ENCODE measurements at regions not wholly inside any gene's neighbourhood (a gene's known extent, or its start where the extent isn't known, plus 50 kb on each side); places are given as distances from the start of the nearest gene placed in this dataset.

DNA sequence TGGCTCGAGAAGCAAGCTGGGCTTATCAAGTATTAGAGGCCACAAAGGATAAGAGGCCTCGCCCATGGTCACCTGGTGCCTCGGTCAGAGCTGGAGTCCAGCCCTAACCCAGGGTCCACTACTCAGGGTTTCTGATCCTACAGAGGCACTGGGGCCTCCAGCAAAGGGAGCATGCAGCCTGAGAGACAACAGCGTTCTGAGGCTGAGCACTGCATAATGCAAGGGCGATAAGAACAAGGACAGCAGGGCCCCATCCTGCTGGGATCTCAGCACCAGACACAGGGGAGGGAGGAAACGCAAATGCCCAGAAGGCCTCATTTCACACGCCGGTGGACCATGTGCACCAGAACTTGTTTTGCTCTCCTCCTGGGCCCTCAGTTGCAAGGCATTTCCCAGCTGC lies 63.0 kb downstream of the C5orf15 start:
- DNase-seq (no peak), ATAC-seq (no peak)
- intact Hi-C loops (cut with micrococcal nuclease) = no loop called here

DNA sequence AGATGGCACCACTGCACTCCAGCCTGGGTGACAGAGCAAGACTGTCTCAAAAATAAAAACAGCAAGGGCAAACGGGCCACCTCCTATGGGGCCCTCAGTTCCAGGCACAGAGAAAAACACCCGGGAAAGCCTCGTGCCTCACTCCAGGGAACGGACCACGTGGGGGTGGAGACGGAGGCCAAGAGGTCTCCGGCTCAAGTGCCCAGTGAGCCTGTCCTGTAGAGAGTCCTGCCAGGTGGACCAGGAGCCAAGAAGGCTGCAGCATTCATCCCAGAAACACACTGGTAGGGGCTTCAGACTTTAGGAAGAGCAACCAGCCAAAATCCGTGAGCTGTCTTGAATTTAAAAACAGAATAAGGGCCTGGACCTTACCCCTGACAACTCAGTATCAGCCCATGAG lies 63.8 kb downstream of the C5orf15 start:
- ATAC-seq = no peak
- intact Hi-C loops (cut with micrococcal nuclease) = no loop called here

DNA sequence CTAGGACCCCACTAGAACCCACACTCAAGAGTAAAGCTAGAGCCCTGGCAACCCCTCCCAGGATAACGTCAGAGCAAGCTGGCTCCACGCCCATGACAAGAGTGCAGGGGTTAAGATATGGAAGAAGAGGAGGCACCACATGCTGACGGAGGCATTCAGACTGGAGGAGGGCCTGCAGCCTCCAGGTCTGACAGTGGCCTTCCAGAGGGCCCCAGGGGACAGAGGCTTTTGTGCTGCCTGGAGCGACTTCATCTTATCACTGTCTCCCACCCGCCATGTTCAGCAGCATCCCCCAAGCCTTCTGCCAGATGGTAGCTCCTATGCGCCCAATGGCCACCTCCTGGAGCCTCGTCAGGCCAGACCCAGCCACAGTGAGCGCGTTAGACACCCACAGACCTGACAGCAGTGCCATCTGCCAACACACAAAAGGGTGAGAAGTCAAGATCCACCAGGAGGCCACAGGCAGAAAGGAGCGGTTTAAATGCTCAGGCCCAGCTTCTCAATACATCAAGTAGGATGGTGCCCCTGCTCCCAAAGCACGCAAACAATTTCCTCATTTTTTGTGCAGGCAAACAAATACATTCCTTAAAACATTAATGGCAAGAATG lies 65.8 kb downstream of the C5orf15 start:
- intact Hi-C loops (cut with micrococcal nuclease) = no loop called here
- no peak for ATAC-seq
- no peak for DNase-seq

More for the DNA sequence above, 63.8 kb downstream of the C5orf15 start:
- DNase-seq = no peak

DNA sequence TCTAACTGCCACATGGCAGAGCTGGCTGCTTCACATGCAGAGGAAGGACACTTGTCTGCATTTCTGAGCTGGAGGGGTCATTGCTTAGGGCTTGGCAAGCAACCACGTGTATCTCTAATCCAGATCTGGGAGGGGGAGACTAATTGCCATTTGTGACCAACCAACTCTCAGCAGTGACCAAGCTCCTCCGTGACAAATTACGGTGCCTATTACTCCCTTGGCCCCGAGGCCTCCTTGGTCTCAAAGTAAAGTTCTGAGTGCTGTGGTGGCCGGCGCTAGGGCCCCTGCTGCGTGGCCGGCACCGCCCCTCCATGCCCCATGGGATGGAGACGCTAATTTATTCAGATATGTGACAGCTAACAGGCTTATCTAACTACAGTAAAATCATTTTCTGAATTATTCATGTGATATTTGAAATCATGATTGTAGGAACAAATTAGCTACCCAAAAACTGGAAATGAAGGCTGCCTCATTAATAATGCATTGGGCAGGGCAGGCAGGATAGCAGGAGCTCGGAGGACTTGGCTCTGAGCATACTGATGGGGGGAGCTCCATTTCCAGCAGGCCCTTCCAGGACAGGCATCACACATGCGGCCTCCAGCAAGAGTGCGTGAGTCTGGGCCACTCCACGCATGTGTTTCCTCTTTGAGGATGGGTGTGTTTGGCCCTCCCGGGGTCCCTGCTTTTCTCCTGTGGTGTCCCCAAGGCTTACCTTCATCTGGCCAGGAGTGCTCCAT lies 67.7 kb downstream of the C5orf15 start:
- no peak for DNase-seq
- intact Hi-C loops (cut with micrococcal nuclease) = no loop called here
- no peak for ATAC-seq

DNA sequence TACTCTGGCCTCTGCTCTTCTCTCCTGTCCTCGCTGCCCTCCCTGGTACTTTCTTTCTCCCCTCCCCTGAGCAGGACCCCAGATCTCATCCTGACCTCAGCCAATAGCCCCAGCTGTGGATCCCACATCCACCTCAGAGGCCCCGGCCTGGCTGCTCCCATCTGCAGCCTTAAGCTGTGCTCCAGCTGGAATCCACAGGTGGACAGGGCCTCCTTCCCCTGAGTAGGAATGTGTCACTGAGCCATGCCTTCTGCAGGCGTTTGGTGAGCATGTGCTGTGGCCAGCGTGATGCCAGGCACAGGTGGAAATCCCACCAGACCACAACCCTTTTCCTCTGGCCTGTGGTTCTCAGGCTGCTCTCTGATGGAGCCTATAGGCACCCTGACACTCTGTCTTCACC lies 68.9 kb downstream of the C5orf15 start:
- ATAC-seq (no peak), DNase-seq (no peak)
- intact Hi-C loops (cut with micrococcal nuclease) = no loop called here

DNA sequence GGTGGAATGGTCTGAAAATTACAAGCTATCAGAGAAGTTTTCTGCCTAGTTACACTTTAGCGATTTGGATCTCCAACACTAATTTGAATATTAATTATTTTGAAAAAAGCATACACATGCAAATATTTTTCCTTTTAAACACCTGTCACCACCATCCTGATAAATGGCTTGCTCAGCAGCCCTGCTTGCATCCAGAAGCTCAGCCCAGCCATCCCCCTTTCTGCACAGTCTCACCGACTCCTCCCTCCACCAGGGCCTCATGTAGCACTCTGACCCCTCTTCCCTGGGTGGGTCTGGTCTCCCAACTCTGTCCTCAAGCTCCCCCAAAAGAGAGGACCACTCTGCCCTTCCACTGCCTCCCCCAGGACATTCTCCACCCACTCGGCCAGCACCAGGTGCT lies 70.0 kb downstream of the C5orf15 start:
- no peak for DNase-seq
- intact Hi-C loops (cut with micrococcal nuclease) = no loop called here
- no peak for ATAC-seq

DNA sequence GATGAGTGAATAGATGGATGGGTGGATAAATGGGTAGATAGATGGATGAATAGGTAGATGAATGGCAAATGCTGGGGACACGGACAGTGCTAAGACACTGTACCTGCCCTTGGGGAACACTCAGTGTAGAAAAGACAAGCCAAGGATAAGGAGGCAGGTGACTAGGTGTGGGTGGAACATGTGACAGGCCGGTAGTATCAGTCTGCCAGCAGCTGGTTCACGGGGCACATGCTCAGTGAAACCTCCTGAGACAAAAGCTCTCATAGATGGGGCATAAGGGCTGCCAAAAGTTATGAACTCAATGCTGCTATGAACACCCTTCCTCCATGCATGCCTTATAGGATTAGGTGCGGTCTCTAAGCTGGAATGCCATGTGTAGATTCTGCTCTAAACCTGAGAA lies 71.0 kb downstream of the C5orf15 start:
- ATAC-seq (no peak), DNase-seq (no peak)
- intact Hi-C loops (cut with micrococcal nuclease) = no loop called here

DNA sequence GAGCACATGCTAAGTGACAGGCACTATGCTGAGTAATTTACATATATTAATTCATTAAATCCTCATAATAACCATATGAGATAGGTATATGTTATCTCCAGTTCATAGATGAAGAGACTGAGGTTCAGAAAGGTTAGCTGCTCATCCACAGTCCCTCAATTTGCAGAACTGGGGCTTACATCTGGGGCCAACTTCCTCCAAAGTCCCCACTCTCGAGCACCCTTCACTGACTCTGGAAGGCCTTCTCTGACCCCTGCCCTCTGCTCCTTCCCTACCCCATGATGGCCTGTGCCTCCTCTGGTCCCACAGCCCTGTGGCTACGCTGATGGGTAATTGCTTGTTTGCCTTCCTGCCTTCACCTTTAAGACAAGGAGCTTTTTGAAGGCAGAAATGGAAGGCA lies 71.6 kb downstream of the C5orf15 start:
- intact Hi-C loops (cut with micrococcal nuclease) = no loop called here
- no peak for ATAC-seq
- DNase-seq = no peak

DNA sequence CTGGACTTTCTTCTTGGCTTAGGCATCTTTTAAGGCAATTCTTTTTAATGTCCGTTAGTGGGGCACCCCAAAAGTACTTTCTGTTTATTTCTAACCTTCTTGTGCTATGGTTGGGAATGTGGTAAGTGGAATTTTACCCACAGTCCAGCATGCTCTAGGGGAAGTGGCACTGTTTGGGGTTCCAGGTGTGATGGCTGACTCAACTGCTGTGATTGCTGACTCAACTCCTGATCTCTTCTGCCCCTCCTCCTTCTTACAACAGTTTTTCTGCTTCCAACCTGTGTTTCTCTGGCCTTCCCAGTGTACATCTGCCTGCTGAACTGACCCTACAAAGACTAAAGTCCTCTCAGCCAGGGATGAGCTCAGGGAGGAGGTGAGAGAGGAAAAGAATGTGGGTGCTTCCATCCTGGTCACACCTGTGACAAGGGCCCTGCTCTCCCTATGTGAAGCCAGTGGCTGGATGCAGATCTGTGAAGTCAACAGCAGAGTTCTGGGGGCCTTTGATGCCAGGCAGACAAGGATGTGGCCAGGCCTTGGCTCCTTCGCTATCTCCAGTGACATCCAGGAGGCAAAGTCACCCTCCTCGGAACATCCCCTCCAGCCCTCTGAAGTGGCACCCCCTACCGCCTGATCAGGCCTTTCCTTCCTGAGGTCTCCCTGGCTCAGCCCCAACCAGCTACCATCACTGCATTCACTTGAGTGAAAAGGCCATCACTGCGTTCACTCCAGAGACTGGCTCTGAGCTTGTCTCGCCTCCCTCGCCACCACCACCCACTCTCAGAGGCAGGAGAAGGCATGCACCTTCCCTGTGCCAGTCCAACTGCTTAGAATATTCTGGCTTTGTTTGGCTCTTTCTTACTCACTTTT lies 72.2 kb downstream of the C5orf15 start:
- DNase-seq (no peak), ATAC-seq (no peak)
- intact Hi-C loops (cut with micrococcal nuclease) = no loop called here

DNA sequence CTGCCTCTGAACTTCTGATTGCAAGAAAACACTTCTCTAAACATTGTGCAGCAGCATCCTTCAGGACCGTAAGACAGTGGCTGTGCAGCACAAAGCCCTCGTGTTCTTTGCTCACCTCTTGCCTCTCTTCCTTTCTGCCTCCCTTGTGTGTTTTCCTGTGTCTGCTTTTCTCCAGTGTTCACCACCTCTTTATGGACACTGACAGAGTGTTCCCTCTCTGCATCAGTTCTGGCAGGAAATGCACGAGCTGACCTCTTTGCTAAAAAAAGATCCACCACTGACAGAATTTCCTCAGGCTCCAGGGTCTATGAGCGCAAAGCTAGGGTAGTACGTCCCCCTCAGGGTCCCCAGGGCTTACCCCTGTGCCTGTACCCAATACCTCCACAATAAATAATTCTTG lies 74.3 kb downstream of the C5orf15 start:
- intact Hi-C loops (cut with micrococcal nuclease) = no loop called here
- ATAC-seq (peak; percentile 92), DNase-seq (no peak)

DNA sequence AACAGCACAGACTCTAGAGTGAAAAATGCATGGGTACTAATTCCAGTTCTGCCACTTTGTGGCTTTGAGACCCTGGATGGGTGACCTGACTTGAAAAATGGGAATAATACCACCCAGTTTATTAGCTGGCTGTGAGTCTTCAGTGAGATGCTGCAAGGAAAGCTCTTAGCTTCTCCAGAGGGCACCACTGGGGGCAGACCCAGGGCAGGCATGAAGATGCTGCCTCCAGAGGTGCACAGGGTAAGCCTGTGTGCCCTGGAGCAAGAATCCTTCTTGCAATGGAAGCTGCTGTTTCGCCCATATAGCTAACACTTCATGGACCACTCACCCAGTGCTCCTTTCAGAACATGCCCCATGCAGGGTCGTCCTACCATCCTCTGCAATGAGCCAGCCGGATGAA lies 75.7 kb downstream of the C5orf15 start:
- DNase-seq = no peak
- intact Hi-C loops (cut with micrococcal nuclease) = no loop called here
- no peak for ATAC-seq

DNA sequence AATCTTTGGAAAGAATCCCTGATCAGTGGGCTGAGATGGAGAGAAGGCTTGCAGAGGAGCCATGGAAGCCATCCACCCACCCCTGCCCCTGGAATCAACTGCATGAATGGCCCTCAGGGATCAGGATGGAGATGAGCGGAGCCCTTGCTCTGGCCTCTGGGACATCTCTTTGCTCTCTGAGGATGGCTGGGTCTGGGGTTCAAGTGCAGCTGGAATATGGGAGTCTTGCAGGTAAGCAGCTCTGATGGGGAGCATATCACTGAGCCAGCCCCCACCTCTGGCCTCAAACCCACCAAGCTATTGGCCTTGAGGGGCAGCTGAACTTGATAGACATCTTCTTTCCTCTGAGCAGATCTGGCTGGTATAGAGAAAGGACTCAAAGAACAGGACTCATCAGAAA lies 76.1 kb downstream of the C5orf15 start:
- ATAC-seq (no peak), DNase-seq (no peak)
- intact Hi-C loops (cut with micrococcal nuclease) = no loop called here

DNA sequence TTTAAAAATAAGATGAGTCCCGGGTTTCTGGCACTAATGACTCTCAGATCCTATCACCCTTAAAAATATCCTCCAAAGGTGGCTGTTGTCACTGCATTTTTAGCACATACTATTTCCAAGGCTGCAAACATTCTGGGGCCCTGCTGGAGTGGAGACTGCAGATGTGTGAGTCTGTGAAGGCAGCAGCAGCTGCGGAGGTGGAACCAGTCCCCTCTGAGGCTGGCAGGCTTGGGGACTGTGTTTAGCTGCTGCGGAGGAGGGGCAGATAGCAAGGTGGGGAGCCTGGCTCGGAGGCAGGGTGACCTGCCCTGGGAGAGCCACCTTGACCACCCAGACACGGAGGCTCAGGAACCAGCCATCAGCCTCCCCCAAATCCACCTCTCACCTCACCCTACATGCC lies 77.0 kb downstream of the C5orf15 start:
- DNase-seq = no peak
- intact Hi-C loops (cut with micrococcal nuclease) = no loop called here
- no peak for ATAC-seq

DNA sequence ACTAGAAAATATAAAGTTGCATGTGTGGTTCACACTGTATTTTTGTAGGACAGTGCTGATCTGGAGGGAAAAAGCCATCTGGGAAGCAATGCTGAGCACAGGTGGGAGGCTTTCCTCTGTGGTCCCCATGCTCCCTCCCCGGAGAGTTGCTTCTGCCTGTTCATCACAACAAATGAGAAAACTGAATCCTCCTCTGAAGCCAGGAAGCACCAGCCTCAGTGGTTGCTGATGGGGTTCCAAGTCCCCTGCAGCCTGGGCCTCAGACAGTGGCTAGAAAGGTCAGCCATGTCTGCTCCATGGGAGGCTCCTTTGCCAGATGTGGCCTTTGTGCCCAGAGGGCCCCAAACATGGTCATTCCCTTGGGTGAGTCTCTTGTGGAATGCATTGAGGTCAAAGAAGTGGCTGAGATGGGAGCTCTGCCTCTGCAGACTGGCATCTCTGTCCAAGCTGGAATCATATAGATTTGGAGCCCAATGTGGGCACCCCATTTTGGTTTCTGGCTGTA lies 77.6 kb downstream of the C5orf15 start:
- no peak for ATAC-seq
- intact Hi-C loops (cut with micrococcal nuclease) = no loop called here
- DNase-seq = no peak

DNA sequence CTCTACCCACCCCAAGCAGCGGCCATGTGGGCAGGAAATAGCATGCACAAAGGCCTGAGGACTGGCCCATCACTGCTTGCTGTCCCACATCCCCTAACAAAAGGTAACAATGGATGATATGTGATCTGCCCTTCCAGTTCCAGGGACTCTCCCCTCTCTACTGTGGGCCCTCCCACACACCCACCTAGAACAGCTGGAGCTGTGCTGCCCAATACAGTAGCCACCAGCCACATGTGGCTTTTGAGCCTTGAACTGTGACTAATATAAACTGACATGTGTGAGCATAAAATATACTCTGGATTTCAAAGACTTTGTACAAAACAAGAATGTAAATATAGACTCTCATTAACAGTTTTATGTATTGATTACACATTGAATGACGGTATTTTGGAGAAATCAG lies 78.1 kb downstream of the C5orf15 start:
- no peak for DNase-seq
- no peak for ATAC-seq
- intact Hi-C loops (cut with micrococcal nuclease) = no loop called here

DNA sequence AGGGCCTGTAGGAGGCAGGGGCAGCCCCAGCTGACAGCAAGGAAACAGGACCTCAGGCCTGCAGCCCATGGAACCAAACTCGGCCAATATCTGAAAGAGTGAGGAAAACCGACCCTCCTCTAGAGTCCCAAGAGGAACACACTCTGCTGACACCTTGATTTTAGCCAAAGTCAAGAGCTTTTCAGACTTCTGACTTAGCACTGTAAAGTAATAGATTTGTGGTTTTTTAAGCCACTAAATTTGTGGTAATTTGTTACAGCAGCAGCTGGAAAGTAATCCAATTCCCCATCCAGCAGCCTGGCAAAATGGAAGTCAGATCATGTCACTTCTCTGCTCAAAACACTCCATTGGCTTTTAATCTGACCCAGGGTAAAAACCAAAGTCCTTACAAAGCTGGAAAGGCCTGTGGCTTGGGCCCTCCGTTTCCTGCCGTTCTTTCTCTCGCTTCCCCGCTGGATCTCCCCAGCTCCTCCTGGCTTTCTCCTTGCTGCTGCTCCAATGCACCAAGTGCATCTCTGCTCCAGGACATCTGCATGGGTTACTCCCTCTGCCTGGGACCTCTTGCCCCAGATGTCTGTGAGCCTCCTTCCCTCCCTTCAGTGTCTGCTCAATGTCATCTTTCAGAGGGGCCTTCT lies 79.0 kb downstream of the C5orf15 start:
- intact Hi-C loops (cut with micrococcal nuclease) = no loop called here
- DNase-seq (no peak), ATAC-seq (no peak)

DNA sequence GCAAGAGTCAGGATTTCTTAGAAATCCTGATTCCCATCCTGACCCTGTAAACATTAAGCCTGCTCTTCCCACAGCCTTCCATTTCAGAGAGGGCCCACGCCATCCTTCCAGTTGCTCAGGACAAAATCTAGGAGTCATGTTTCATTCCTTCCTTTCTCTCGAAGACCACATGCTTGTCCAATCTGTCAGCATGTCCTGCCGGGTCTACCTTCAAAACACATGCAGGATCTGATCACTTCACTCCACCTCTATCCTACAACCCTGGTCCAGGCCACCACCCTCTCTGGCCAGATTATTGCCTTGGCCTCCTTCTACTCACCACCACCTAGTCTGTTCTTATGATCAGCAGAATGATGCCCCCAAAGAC lies 79.8 kb downstream of the C5orf15 start:
- no peak for ATAC-seq
- intact Hi-C loops (cut with micrococcal nuclease) = no loop called here
- no peak for DNase-seq

DNA sequence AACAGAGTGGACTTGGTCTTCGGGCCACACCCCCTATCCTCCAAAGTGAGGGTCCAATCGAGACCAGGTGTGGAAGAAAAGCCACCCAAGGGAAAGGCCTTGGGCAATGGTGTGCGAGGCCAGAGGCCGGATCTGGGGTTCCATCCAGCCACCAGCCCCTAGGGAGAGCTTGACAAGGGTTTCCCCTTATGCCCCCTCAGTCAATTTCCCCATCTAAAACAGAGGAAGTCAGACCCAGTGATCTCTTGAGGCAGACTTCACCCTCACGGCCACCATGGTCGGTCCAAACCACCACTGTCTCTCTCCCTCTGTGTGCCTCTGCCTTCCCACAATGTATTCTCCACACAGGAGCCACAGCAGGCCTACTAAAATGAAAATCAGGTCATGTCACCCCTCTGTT lies 82.9 kb downstream of the C5orf15 start:
- ATAC-seq (no peak), DNase-seq (no peak)
- intact Hi-C loops (cut with micrococcal nuclease) = no loop called here

DNA sequence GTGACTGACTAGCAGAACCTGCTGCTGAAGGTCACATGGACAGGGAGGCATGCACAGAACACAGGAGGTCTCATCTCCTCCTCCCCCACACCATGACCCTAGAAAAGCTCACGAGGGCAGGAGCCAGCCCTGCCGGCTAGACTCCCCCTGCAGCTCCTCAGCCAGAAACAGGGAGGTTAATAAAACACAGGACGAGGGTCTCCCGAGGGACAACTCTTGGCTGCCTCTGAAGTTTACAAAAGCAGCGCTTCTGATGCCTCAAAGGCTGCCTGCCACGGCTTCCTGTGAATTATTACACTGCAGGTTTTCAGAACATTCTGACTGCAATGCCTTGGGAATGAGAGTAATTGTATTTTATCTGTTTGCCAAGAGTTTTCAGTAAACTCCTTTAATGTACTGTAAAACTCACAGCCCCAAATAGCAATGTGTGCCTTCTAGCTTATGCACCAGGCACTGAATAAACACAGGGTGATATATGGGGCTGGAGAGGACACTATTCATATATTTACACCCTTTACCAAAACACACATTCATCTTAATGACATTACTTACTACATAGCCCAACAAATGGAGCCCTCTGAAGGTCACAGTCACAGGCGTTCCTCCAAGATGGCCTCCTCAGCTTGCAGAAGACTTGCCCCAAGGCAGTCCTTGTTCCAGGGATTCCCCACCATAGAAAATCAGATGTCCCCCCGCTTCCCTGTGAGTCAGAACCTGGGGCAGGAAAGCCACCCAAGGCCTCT lies 83.7 kb downstream of the C5orf15 start:
- ATAC-seq = no peak
- DNase-seq = no peak
- intact Hi-C loops (cut with micrococcal nuclease) = no loop called here

All from left ventricle myocardium superior (tissue), 1 donor.